ENCODE measurements at regions not wholly inside any gene's neighbourhood (a gene's known extent, or its start where the extent isn't known, plus 50 kb on each side); places are given as distances from the start of the nearest gene placed in this dataset.

DNA sequence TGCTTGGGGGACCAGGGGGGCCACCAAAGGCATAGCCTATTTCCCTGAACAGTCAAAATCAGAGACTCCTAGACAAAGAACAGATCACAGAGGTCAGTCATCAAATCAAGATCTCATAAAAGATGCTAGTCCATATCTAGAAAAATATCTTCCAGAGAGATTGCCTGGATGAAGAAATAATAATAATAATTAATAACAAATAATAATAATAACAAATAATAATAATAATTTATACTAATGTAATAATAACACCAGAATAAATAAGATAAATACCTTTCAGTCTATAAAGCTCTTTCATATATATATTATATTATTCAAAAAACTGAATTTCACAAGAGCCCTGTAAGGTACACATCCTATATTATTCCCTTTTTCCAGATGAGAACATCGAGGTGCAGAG is 129.6 kb downstream of the PAX1 start:
- TF ChIP-seq, protein P1, sequence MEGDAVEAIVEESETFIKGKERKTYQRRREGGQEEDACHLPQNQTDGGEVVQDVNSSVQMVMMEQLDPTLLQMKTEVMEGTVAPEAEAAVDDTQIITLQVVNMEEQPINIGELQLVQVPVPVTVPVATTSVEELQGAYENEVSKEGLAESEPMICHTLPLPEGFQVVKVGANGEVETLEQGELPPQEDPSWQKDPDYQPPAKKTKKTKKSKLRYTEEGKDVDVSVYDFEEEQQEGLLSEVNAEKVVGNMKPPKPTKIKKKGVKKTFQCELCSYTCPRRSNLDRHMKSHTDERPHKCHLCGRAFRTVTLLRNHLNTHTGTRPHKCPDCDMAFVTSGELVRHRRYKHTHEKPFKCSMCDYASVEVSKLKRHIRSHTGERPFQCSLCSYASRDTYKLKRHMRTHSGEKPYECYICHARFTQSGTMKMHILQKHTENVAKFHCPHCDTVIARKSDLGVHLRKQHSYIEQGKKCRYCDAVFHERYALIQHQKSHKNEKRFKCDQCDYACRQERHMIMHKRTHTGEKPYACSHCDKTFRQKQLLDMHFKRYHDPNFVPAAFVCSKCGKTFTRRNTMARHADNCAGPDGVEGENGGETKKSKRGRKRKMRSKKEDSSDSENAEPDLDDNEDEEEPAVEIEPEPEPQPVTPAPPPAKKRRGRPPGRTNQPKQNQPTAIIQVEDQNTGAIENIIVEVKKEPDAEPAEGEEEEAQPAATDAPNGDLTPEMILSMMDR (IDR thresholded peaks at IDR 0.05): no peak
- TF ChIP-seq POLR2A (IDR thresholded peaks at IDR 0.05) (no peak), POLR2AphosphoS5 (IDR thresholded peaks at IDR 0.05) (no peak)

Data from breast epithelium (tissue), 3 donors.